K562 (cell line): ENCODE measurements at regions not wholly inside any gene's neighbourhood (a gene's known extent, or its start where the extent isn't known, plus 50 kb on each side); places are given as distances from the start of the nearest gene placed in this dataset.

Experiments
- ATAC-seq: fragments of 200-7000 bp; cut with Tn5 transposase; 3 replicates; pipeline ENCODE4 v1.9.1; 2020; ENCODE audit warnings: moderate library complexity
- BruUV-seq: library from RNA; stranded (reverse); fragments of 400-500 nt; replicated peaks from 2 replicates; lab custom pipeline; 2021; lab: Mats Ljungman, UMichigan
- CTCF ChIA-PET: fragments of 300-600 bp; formaldehyde crosslinking; extraction: SDS; loops from one replicate; lab custom pipeline; 2021; ENCODE audit warnings: low intra/inter-chr PET ratio; lab: Yijun Ruan, JAX
- POLR2A ChIA-PET: fragments of 300-600, 350-650 bp; sonication (Branson Sonifier 250); formaldehyde crosslinking; extraction: SDS; loops from one replicate; lab custom pipeline; 2021; ENCODE audit warnings: antibody characterized with exemption, inconsistent platforms; lab: Yijun Ruan, JAX
- DNase-seq, 4 experiments: peaks; one replicate each; pipeline versions ENCODE4 v3.0.0 to v3.0.0-alpha.2; 2011 to 2018; ENCODE audit warnings: low spot score in 3 of 4, mixed read lengths in 3 of 4; ENCODE audit errors: extremely low read depth in 1 of 4
- FAIRE-seq: peaks from 2 replicates; lab custom pipeline; 2011; peaks lifted over from hg19 to GRCh38; lab: Jason Lieb, UNC
- H2AFZ ChIP-seq: 2 replicates; pipeline ENCODE4 v1.6.0; 2011; ENCODE audit warnings: low read depth, low read length, control low read depth, inconsistent platforms
- H3K27ac ChIP-seq: fragments of 200-600 bp; 3 replicates; pipeline ENCODE4 v1.8.0; 2011; ENCODE audit warnings: low read depth, mild to moderate bottlenecking, control low read depth, inconsistent platforms, low read length, moderate library complexity, mixed read lengths; ENCODE audit errors: extremely low read depth
- H3K27me3 ChIP-seq, 2 experiments: fragments of 300-600 bp in 1 of 2; 2 replicates in 1 of 2; 3 replicates in 1 of 2; pipeline versions ENCODE4 v1.6.0 to v1.8.0; 2011; ENCODE audit warnings: inconsistent platforms in 2 of 2, low read length in 2 of 2, mild to moderate bottlenecking in 1 of 2, mixed read lengths in 1 of 2, moderate library complexity in 1 of 2; ENCODE audit not compliant: control insufficient read depth in 2 of 2, insufficient read depth in 2 of 2
- H3K36me3 ChIP-seq: fragments of 300-600 bp; 3 replicates; pipeline ENCODE4 v1.8.0; 2011; ENCODE audit warnings: mild to moderate bottlenecking, low read length, inconsistent platforms; ENCODE audit not compliant: control insufficient read depth, insufficient read depth
- H3K4me1 ChIP-seq, 2 experiments: fragments of 200-600 bp in 1 of 2; replicated peaks in 1 of 2; 2 replicates in 1 of 2; 3 replicates in 1 of 2; pipeline versions ENCODE4 v1.5.1 to v1.8.0; 2011; ENCODE audit warnings: inconsistent platforms in 2 of 2, low read length in 2 of 2, mild to moderate bottlenecking in 1 of 2, mixed read lengths in 1 of 2, moderate library complexity in 1 of 2; ENCODE audit not compliant: control insufficient read depth in 2 of 2, insufficient read depth in 2 of 2
- H3K4me2 ChIP-seq: 2 replicates; pipeline ENCODE4 v1.6.1; 2011; ENCODE audit warnings: low read length, control low read depth, inconsistent platforms, mixed read lengths; ENCODE audit not compliant: insufficient read depth
- H3K4me3 ChIP-seq: fragments of 200-600 bp; sonication (generic), shearing (Covaris generic); 2 replicates; pipeline ENCODE4 v1.5.1; 2016; ENCODE audit warnings: control low read depth, inconsistent platforms
- H3K79me2 ChIP-seq: fragments of 200-600 bp; 3 replicates; pipeline ENCODE4 v1.8.0; 2011; ENCODE audit warnings: low read length, inconsistent platforms; ENCODE audit not compliant: control insufficient read depth, insufficient read depth
- H3K9ac ChIP-seq, 2 experiments: 2 replicates each; pipeline versions ENCODE4 v1.6.0 to v1.6.1; 2011; ENCODE audit warnings: low read depth in 2 of 2, low read length in 2 of 2, control low read depth in 1 of 2, inconsistent platforms in 1 of 2, mild to moderate bottlenecking in 1 of 2, mixed read lengths in 1 of 2; ENCODE audit not compliant: insufficient read depth in 1 of 2
- H3K9me1 ChIP-seq: one replicate; pipeline ENCODE4 v1.6.0; 2011; ENCODE audit warnings: inconsistent platforms, mild to moderate bottlenecking, low read length, moderate library complexity; ENCODE audit not compliant: control insufficient read depth, insufficient read depth
- H3K9me3 ChIP-seq: replicated peaks from 2 replicates; pipeline ENCODE4 v1.5.1; 2011; ENCODE audit warnings: low read depth, low read length, inconsistent platforms; ENCODE audit not compliant: control insufficient read depth, insufficient read depth
- H4K20me1 ChIP-seq: replicated peaks from 2 replicates; pipeline ENCODE4 v1.6.1; 2011; ENCODE audit warnings: low read length, inconsistent platforms, mixed read lengths; ENCODE audit not compliant: control insufficient read depth, insufficient read depth
- CBFA2T2 ChIP-seq: fragments of 450-650 bp; conservative IDR thresholded peaks from 2 replicates; pipeline ENCODE4 v1.6.1; 2017; ENCODE audit warnings: mild to moderate bottlenecking
- ELF4 ChIP-seq: fragments of 450-650 bp; formaldehyde crosslinking; IDR thresholded peaks from 2 replicates; pipeline ENCODE4 v1.4.0; 2022; ENCODE audit warnings: missing genetic modification characterization
- ESRRB ChIP-seq: fragments of 250-450 bp; sonication (Bioruptor Pico); IDR thresholded peaks from 2 replicates; pipeline ENCODE4 v1.5.0; 2020; ENCODE audit warnings: mild to moderate bottlenecking, moderate library complexity, borderline replicate concordance
- NR0B1 ChIP-seq: fragments of 450-650 bp; IDR thresholded peaks from one replicate; pipeline ENCODE4 v1.6.1; 2018; ENCODE audit warnings: mild to moderate bottlenecking, moderate library complexity; ENCODE audit not compliant: partially characterized antibody
- SP1 ChIP-seq: sonication (generic); formaldehyde crosslinking; IDR thresholded peaks from 2 replicates; pipeline ENCODE4 v1.8.1; 2022; ENCODE audit warnings: mild to moderate bottlenecking, missing genetic modification reagents
- TAF1 ChIP-seq: IDR thresholded peaks from 2 replicates; pipeline ENCODE4 v1.6.1; 2011; ENCODE audit warnings: mild to moderate bottlenecking, low read length, moderate library complexity; ENCODE audit not compliant: insufficient read depth, control insufficient read depth, severe bottlenecking; ENCODE audit errors: extremely low read depth
- ZBTB12 ChIP-seq: fragments of 250-450 bp; sonication (Bioruptor Pico); IDR thresholded peaks from 2 replicates; pipeline ENCODE4 v1.4.0; 2020
- ZBTB40 ChIP-seq, 2 experiments: fragments of 450-650 bp in 1 of 2; sonication (generic) in 1 of 2; formaldehyde crosslinking in 1 of 2; IDR thresholded peaks; 2 replicates each; pipeline versions ENCODE4 v1.7.1 to v1.9.0; 2016 to 2022; ENCODE audit warnings: inconsistent platforms in 1 of 2, mild to moderate bottlenecking in 1 of 2, missing genetic modification reagents in 1 of 2
- WGBS: fragments of 100-300 bp; shearing (Covaris generic); methylation state at CpG from one replicate; pipeline ENCODE4 v1.1.6; 2016; ENCODE audit warnings: low coverage, mixed read lengths; ENCODE audit not compliant: insufficient coverage; ENCODE audit errors: missing lambda C conversion rate; 5-methylcytosine and 5-hydroxymethylcytosine counted together
- in situ Hi-C: fragments of 300-500 bp; cut with MboI; formaldehyde crosslinking; loops from 4 replicates; pipeline ENCODE4 v1.15.0; 2018; ENCODE audit warnings: inconsistent platforms, mixed read lengths
- intact Hi-C: fragments of 100-400 bp; cut with micrococcal nuclease; formaldehyde crosslinking; loops from 2 replicates; pipeline ENCODE4 v1.14.2; 2022

GRCh38 chr6:169395080-169395805, 141.6 kb upstream of the THBS2 start:
- H3K9me3 ChIP-seq = no peaks in the 10 kb centered on the region
- no peak for ATAC-seq
- no peaks in the 10 kb centered on the region for H3K9me1 ChIP-seq
- H3K27me3 ChIP-seq = peaks cover 14 to 43% of the 10 kb centered on the region in 2 experiments; a peak in 3 of 5 replicates
- intact Hi-C loops (no loop called here), in situ Hi-C loops (no loop called here)
- FAIRE-seq = no peak
- H3K79me2 ChIP-seq = no peaks in the 10 kb centered on the region
- no peaks in the 10 kb centered on the region for H3K4me1 ChIP-seq
- no peak overlapping the region for H3K9ac ChIP-seq
- no peak overlapping the region for H3K4me2 ChIP-seq
- no TSS peak for BruUV-seq
- H3K4me3 ChIP-seq = no peak overlapping the region
- no peaks in the 10 kb centered on the region; the same call in 1 of the 2 replicates for H4K20me1 ChIP-seq
- POLR2A ChIA-PET = no interaction called here
- no peak overlapping the region for H2AFZ ChIP-seq
- 0% methylated on average over 7 of the region's 7 CpGs for WGBS
- H3K27ac ChIP-seq = no peak overlapping the region
- no peak for DNase-seq
- CTCF ChIA-PET = no interaction called here
- no peaks in the 10 kb centered on the region for H3K36me3 ChIP-seq
- TF ChIP-seq NR0B1 (no peak), TAF1 (no peak), ZBTB12 (CRISPR knock-in tag) (no peak), ESRRB (CRISPR knock-in tag) (no peak), SP1 (CRISPR knock-in tag) (no peak), CBFA2T2 (no peak), ELF4 (CRISPR knock-in tag) (no peak), ZBTB40 (IDR thresholded peaks at IDR 0.05) (no peak), ZBTB40 (CRISPR knock-in tag; IDR thresholded peaks at IDR 0.05) (no peak)
